GM13977 (cell line): ENCODE measurements at regions not wholly inside any gene's neighbourhood (a gene's known extent, or its start where the extent isn't known, plus 50 kb on each side); places are given as distances from the start of the nearest gene placed in this dataset.
"Not testable (repeated sequence)": the region's sequence is repeated elsewhere in the genome, so short reads cannot be mapped to it uniquely, and the experiment has no call there.

ENCODE experiments used
- DNase-seq: peaks from one replicate; pipeline ENCODE4 v3.0.0; 2012; ENCODE audit warnings: low spot score
- CTCF ChIP-seq: IDR thresholded peaks from 2 replicates; pipeline ENCODE4 v1.5.1; 2012; ENCODE audit warnings: mild to moderate bottlenecking, control low read depth; ENCODE audit not compliant: insufficient read depth; ENCODE audit errors: extremely low read depth, missing control alignments
- in situ Hi-C: fragments of 300-500 bp; cut with MboI; formaldehyde crosslinking; loops from one replicate; pipeline ENCODE4 v1.12.0; 2022; ENCODE audit warnings: low sequenced_read_pairs, low pct_unique_long_range_greater_than_20kb, mixed read lengths, inconsistent platforms; ENCODE audit not compliant: unreplicated experiment

- in situ Hi-C loops: no loop called here
- no peak for DNase-seq
- no peak for TF ChIP-seq CTCF
Observed at GRCh38 chr3:35473956-35474355, 165.4 kb upstream of the ARPP21 start.

- DNase-seq, in situ Hi-C loops: not testable (repeated sequence)
Observed at GRCh38 chr3:35482566-35482965, 156.8 kb upstream of the ARPP21 start.

GRCh38 chr3:35483131-35483530 is 156.2 kb upstream of the ARPP21 start:
- DNase-seq: no peak
- in situ Hi-C loops: no loop called here
- TF ChIP-seq CTCF: no peak

- no peak for TF ChIP-seq CTCF
- no peak for DNase-seq
- in situ Hi-C loops: no loop called here
Observed at GRCh38 chr3:35484929-35485530, 154.3 kb upstream of the ARPP21 start.

- in situ Hi-C loops: no loop called here
- no peak for TF ChIP-seq CTCF
Observed at GRCh38 chr3:35486295-35486694, 153.0 kb upstream of the ARPP21 start.

GRCh38 chr3:35487376-35487775 is 151.9 kb upstream of the ARPP21 start:
- in situ Hi-C loops: no loop called here
- no peak for TF ChIP-seq CTCF
- no peak for DNase-seq

More at GRCh38 chr3:35486295-35486694, 153.0 kb upstream of the ARPP21 start:
- no peak for DNase-seq

GRCh38 chr3:35488526-35488925 is 150.8 kb upstream of the ARPP21 start:
- in situ Hi-C loops: no loop called here
- DNase-seq: no peak
- no peak for TF ChIP-seq CTCF
